ENCODE measurements at regions not wholly inside any gene's neighbourhood (a gene's known extent, or its start where the extent isn't known, plus 50 kb on each side); places are given as distances from the start of the nearest gene placed in this dataset.

GRCh38 chr6:9745476-9745875 lies 669.4 kb downstream of the TFAP2A start:
- TF ChIP-seq SNAPC4 (CRISPR knock-in tag; IDR thresholded peaks at IDR 0.05) (no peak), GATAD2A (CRISPR knock-in tag; IDR thresholded peaks at IDR 0.05) (no peak)

All from HepG2 (cell line).